Erythroblast (primary cell): ENCODE measurements at regions not wholly inside any gene's neighbourhood (a gene's known extent, or its start where the extent isn't known, plus 50 kb on each side); places are given as distances from the start of the nearest gene placed in this dataset.

ENCODE experiments used
- GATA1 ChIP-seq: IDR thresholded peaks from 2 replicates; pipeline ENCODE4 v1.6.1; 2011; ENCODE audit warnings: low read depth, mild to moderate bottlenecking, control low read depth, low read length, moderate library complexity
- POLR2A ChIP-seq: IDR thresholded peaks from 2 replicates; pipeline ENCODE4 v1.6.1; 2011; ENCODE audit warnings: mild to moderate bottlenecking, low read length

- no peak for TF ChIP-seq POLR2A
- no peak for TF ChIP-seq GATA1
Observed at GRCh38 chr13:80814541-80814940, 473.6 kb upstream of the SPRY2 start.
